ENCODE measurements at regions not wholly inside any gene's neighbourhood (a gene's known extent, or its start where the extent isn't known, plus 50 kb on each side); places are given as distances from the start of the nearest gene placed in this dataset.
A peak's percentile ranks its signal among the peaks of the same experiment; 100 is the strongest.

- TF ChIP-seq EZH2 (IDR thresholded peaks at IDR 0.05; ENCODE audit: borderline replicate concordance) (no peak), EZH2phosphoT487 (IDR thresholded peaks at IDR 0.05; ENCODE audit: low read depth, severe bottlenecking, unreplicated experiment) (no peak), CTCF (IDR thresholded peaks at IDR 0.05; ENCODE audit: poor library complexity) (no peak)
- H2AFZ ChIP-seq: no peak overlapping the region
- no peak overlapping the region for H3K4me3 ChIP-seq
- H3K27ac ChIP-seq: peak overlapping the region; percentile 68
- H3K27me3 ChIP-seq: no peaks in the 10 kb centered on the region
- H3K36me3 ChIP-seq (replicated peaks; ENCODE audit: insufficient read depth, low read depth): no peaks in the 10 kb centered on the region
- H4K20me1 ChIP-seq (ENCODE audit: insufficient read depth, poor library complexity, severe bottlenecking): no peaks in the 10 kb centered on the region
- peaks cover 5% of the 10 kb centered on the region for H3K4me1 ChIP-seq (ENCODE audit: insufficient read depth)
- H3K79me2 ChIP-seq: no peaks in the 10 kb centered on the region
- no peak for DNase-seq (ENCODE audit: low spot score)
- no peaks in the 10 kb centered on the region for H3K9me2 ChIP-seq (replicated peaks; ENCODE audit: insufficient read depth)
- WGBS (ENCODE audit: low lambda C conversion rate, missing lambda C conversion rate): 100% methylated on average over 1 of the region's 1 CpG
- no peaks in the 10 kb centered on the region for H3K9me3 ChIP-seq (ENCODE audit: low read depth)
- no peak overlapping the region for H3K4me2 ChIP-seq
Measured at GRCh38 chr9:107952773-107953172, 463.2 kb upstream of the KLF4 start.

GRCh38 chr9:107951511-107951910 lies 461.9 kb upstream of the KLF4 start:
- H4K20me1 ChIP-seq (ENCODE audit: insufficient read depth, poor library complexity, severe bottlenecking): no peaks in the 10 kb centered on the region
- H3K79me2 ChIP-seq: no peaks in the 10 kb centered on the region
- DNase-seq (ENCODE audit: low spot score): no peak
- no peak for TF ChIP-seq CTCF (IDR thresholded peaks at IDR 0.05; ENCODE audit: poor library complexity)
- TF ChIP-seq EZH2phosphoT487 (IDR thresholded peaks at IDR 0.05; ENCODE audit: low read depth, severe bottlenecking, unreplicated experiment): no peak
- TF ChIP-seq EZH2 (IDR thresholded peaks at IDR 0.05; ENCODE audit: borderline replicate concordance): no peak
- no peak overlapping the region for H3K4me3 ChIP-seq
- no peaks in the 10 kb centered on the region for H3K36me3 ChIP-seq (replicated peaks; ENCODE audit: insufficient read depth, low read depth)
- 89% methylated on average over 2 of the region's 2 CpGs for WGBS (ENCODE audit: low lambda C conversion rate, missing lambda C conversion rate)
- no peak overlapping the region for H3K27ac ChIP-seq
- no peak overlapping the region for H2AFZ ChIP-seq
- H3K9me3 ChIP-seq (ENCODE audit: low read depth): no peaks in the 10 kb centered on the region
- peaks cover 5% of the 10 kb centered on the region for H3K4me1 ChIP-seq (ENCODE audit: insufficient read depth)
- no peaks in the 10 kb centered on the region for H3K27me3 ChIP-seq
- no peak overlapping the region for H3K4me2 ChIP-seq
- H3K9me2 ChIP-seq (replicated peaks; ENCODE audit: insufficient read depth): no peaks in the 10 kb centered on the region

- Histone ChIP-seq H3K79me2 (no peaks in the 10 kb centered on the region), H3K9me2 (replicated peaks; ENCODE audit: insufficient read depth) (no peaks in the 10 kb centered on the region), H3K36me3 (replicated peaks; ENCODE audit: insufficient read depth, low read depth) (no peaks in the 10 kb centered on the region), H2AFZ (no peak overlapping the region), H4K20me1 (ENCODE audit: insufficient read depth, poor library complexity, severe bottlenecking) (no peaks in the 10 kb centered on the region), H3K27ac (no peak overlapping the region), H3K9me3 (ENCODE audit: low read depth) (no peaks in the 10 kb centered on the region), H3K4me2 (no peak overlapping the region), H3K27me3 (no peaks in the 10 kb centered on the region), H3K4me1 (ENCODE audit: insufficient read depth) (peaks cover 2% of the 10 kb centered on the region), H3K4me3 (no peak overlapping the region)
- 93% methylated on average over 4 of the region's 4 CpGs for WGBS (ENCODE audit: low lambda C conversion rate, missing lambda C conversion rate)
- DNase-seq (ENCODE audit: low spot score): no peak
- no peak for TF ChIP-seq EZH2phosphoT487 (IDR thresholded peaks at IDR 0.05; ENCODE audit: low read depth, severe bottlenecking, unreplicated experiment)
- no peak for TF ChIP-seq CTCF (IDR thresholded peaks at IDR 0.05; ENCODE audit: poor library complexity)
- TF ChIP-seq EZH2 (IDR thresholded peaks at IDR 0.05; ENCODE audit: borderline replicate concordance): no peak
Measured at GRCh38 chr9:107949061-107949460, 459.5 kb upstream of the KLF4 start.

GRCh38 chr9:107948601-107949000 lies 459.0 kb upstream of the KLF4 start:
- 87% methylated on average over 2 of the region's 2 CpGs for WGBS (ENCODE audit: low lambda C conversion rate, missing lambda C conversion rate)
- Histone ChIP-seq H3K4me1 (ENCODE audit: insufficient read depth) (no peaks in the 10 kb centered on the region), H2AFZ (no peak overlapping the region), H3K4me2 (no peak overlapping the region), H3K4me3 (no peak overlapping the region), H3K9me2 (replicated peaks; ENCODE audit: insufficient read depth) (no peaks in the 10 kb centered on the region), H3K27me3 (no peaks in the 10 kb centered on the region), H4K20me1 (ENCODE audit: insufficient read depth, poor library complexity, severe bottlenecking) (no peaks in the 10 kb centered on the region), H3K36me3 (replicated peaks; ENCODE audit: insufficient read depth, low read depth) (no peaks in the 10 kb centered on the region), H3K79me2 (no peaks in the 10 kb centered on the region), H3K9me3 (ENCODE audit: low read depth) (no peaks in the 10 kb centered on the region), H3K27ac (no peak overlapping the region)
- TF ChIP-seq CTCF (IDR thresholded peaks at IDR 0.05; ENCODE audit: poor library complexity) (no peak), EZH2 (IDR thresholded peaks at IDR 0.05; ENCODE audit: borderline replicate concordance) (no peak), EZH2phosphoT487 (IDR thresholded peaks at IDR 0.05; ENCODE audit: low read depth, severe bottlenecking, unreplicated experiment) (no peak)
- no peak for DNase-seq (ENCODE audit: low spot score)
